ENCODE measurements at regions not wholly inside any gene's neighbourhood (a gene's known extent, or its start where the extent isn't known, plus 50 kb on each side); places are given as distances from the start of the nearest gene placed in this dataset.

DNA sequence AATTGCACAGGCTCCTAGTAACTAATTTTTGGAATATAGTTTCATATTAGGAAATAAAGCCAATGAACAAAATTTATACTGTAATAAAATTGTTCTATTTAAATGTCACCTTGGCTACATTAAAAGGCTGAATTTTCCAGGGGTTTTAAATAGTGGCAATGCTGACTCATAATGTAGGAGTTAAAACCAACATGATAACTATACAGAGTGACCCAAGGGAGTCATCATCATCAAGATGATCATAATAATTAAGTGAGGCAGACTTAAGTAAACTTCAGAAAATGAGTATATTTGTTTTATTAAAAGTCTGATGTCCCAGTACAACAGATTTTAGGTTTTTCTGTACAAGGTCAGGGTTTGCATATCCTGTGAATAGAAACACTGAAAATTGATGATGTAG, 183.4 kb downstream of the PLPPR4 start (continued):
- no peak for TF ChIP-seq SP1 (IDR thresholded peaks at IDR 0.05; ENCODE audit: low read depth, low read length)

DNA sequence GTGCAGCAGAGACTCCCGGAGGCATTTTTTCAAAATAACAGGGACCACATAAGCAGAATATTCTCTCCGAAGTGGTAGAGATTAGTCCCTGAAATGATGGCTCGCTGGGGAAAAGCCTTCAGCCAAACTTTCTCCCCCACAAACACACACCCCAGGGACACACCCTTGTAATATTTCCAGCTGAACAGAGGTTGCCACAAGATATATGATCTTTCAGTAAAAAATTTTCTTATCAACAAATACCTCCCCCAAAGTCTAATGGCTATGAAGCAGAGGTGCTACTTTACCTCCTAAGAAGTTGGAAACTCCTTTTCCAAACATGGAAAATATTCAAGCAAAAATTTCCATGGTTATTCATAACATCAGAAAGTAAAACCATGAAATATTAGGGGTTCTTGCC, 190.2 kb upstream of the PALMD start:
- Histone ChIP-seq H4K8ac (ENCODE audit: extremely low read depth, insufficient read depth, low read length) (no peak overlapping the region), H4K91ac (replicated peaks; ENCODE audit: insufficient read length, low read length) (no peak overlapping the region), H3K18ac (ENCODE audit: extremely low read depth, low read length) (no peak overlapping the region), H2BK120ac (replicated peaks; ENCODE audit: low read depth, low read length) (no peak overlapping the region), H3K9me3 (ENCODE audit: insufficient read depth in 2 of 2, low read depth in 1 of 2, low read length in 1 of 2) (no peaks in the 10 kb centered on the region), H3K4ac (replicated peaks; ENCODE audit: insufficient read length, low read depth, low read length) (no peak overlapping the region), H3K23me2 (ENCODE audit: low read depth, low read length) (no peaks in the 10 kb centered on the region), H4K5ac (ENCODE audit: insufficient read length, low read depth, low read length) (no peak overlapping the region), H3K14ac (ENCODE audit: insufficient read length) (no peak overlapping the region), H2BK5ac (ENCODE audit: low read depth, low read length) (no peak overlapping the region), H2BK20ac (ENCODE audit: low read length) (no peak overlapping the region), H3K23ac (ENCODE audit: insufficient read length) (no peak overlapping the region), H2AK5ac (ENCODE audit: low read depth, low read length) (no peak overlapping the region), H3K4me1 (replicated peaks in 1 of 4; ENCODE audit: control insufficient read depth in 3 of 4, insufficient read depth in 4 of 4, low read length in 3 of 4) (no peaks in the 10 kb centered on the region), H3K79me2 (ENCODE audit: control insufficient read depth in 1 of 2, insufficient read depth in 2 of 2, low read length in 2 of 2) (no peaks in the 10 kb centered on the region), H3K36me3 (ENCODE audit: control insufficient read depth in 2 of 4, insufficient read depth in 4 of 4, low read length in 3 of 4) (no peaks in the 10 kb centered on the region), H3K4me3 (ENCODE audit: extremely low read depth in 1 of 4, insufficient read depth in 2 of 4, low read depth in 3 of 4, low read length in 4 of 4) (no peak overlapping the region), H2BK15ac (ENCODE audit: low read length) (no peak overlapping the region), H2AFZ (ENCODE audit: low read length) (no peak overlapping the region), H4K20me1 (replicated peaks in 1 of 2; ENCODE audit: control insufficient read depth in 1 of 2, insufficient read depth in 2 of 2, low read length in 2 of 2) (no peaks in the 10 kb centered on the region), H3K27ac (ENCODE audit: low read depth, low read length) (no peak overlapping the region), H2BK12ac (ENCODE audit: low read depth, low read length) (no peak overlapping the region), H3K56ac (replicated peaks; ENCODE audit: insufficient read length, low read depth, low read length) (no peak overlapping the region), H3K79me1 (ENCODE audit: low read depth, low read length) (no peaks in the 10 kb centered on the region), H3K27me3 (replicated peaks in 1 of 4; ENCODE audit: control insufficient read depth in 3 of 4, extremely low read depth in 1 of 4, insufficient read depth in 3 of 4, low read length in 3 of 4) (peaks cover 0 to 1% (median 0%) of the 10 kb centered on the region in 4 experiments; a peak in 1 of 7 replicates), H3K4me2 (ENCODE audit: insufficient read depth in 1 of 2, low read depth in 2 of 2, low read length in 2 of 2) (no peak overlapping the region), H3K9ac (replicated peaks in 1 of 4; ENCODE audit: extremely low read depth in 1 of 4, low read depth in 3 of 4, low read length in 3 of 4) (no peak overlapping the region)
- DNase-seq (ENCODE audit: low read depth in 1 of 2, low spot score in 2 of 2) (no peak), FAIRE-seq (peak; percentile 19)
- POLR2A ChIA-PET (ENCODE audit: partially characterized antibody): no interaction called here
- WGBS, 2 experiments (ENCODE audit: extremely low coverage in 1 of 2, insufficient coverage in 1 of 2, insufficient read length in 1 of 2, insufficient replicate concordance in 2 of 2, low coverage in 1 of 2, low lambda C conversion rate in 2 of 2, missing lambda C conversion rate in 1 of 2): 89% methylated on average over 3 of the region's 3 CpGs; no CpG with 5 or more reads in 1 of the 2 experiments
- CTCF ChIA-PET (ENCODE audit: partially characterized antibody): interaction anchor here (1.4 kb wide), 2 partner anchors 11 to 662 kb away, joined by 3 read pairs; no protein-coding TSS in a partner anchor
- TF ChIP-seq KDM5A (IDR thresholded peaks at IDR 0.05; ENCODE audit: low read length) (no peak), SUZ12 (IDR thresholded peaks at IDR 0.05; ENCODE audit: low read length) (no peak), SAP30 (IDR thresholded peaks at IDR 0.05; ENCODE audit: insufficient read depth, insufficient replicate concordance, low read length) (no peak), HDAC6 (IDR thresholded peaks at IDR 0.05; ENCODE audit: low read depth, low read length) (no peak), RNF2 (IDR thresholded peaks at IDR 0.05; ENCODE audit: borderline replicate concordance, low read depth, low read length, missing control alignments, poor library complexity, severe bottlenecking) (no peak), BCL11A (IDR thresholded peaks at IDR 0.05; ENCODE audit: low read depth in 2 of 2, low read length in 2 of 2) (no peak), TAF1 (IDR thresholded peaks at IDR 0.05; ENCODE audit: low read depth, low read length) (no peak), EGR1 (IDR thresholded peaks at IDR 0.05; ENCODE audit: borderline replicate concordance, low read depth, low read length) (no peak), EZH2 (IDR thresholded peaks at IDR 0.05; ENCODE audit: low read depth, low read length, severe bottlenecking) (no peak), POLR2A (IDR thresholded peaks at IDR 0.05; ENCODE audit: control extremely low read depth in 1 of 2, low read depth in 2 of 2, low read length in 2 of 2) (no peak), JUND (IDR thresholded peaks at IDR 0.05; ENCODE audit: low read length) (no peak), GTF2F1 (IDR thresholded peaks at IDR 0.05; ENCODE audit: borderline replicate concordance, low read depth, low read length) (no peak), CEBPB (IDR thresholded peaks at IDR 0.05; ENCODE audit: low read depth, low read length) (no peak)
